A549 (cell line): ENCODE measurements at regions not wholly inside any gene's neighbourhood (a gene's known extent, or its start where the extent isn't known, plus 50 kb on each side); places are given as distances from the start of the nearest gene placed in this dataset.

Experiments used
- ATAC-seq, 2 experiments: fragments of 200-7000 bp in 1 of 2; fragments of >200 bp in 1 of 2; cut with Nextera tagmentation in 1 of 2; cut with Tn5 transposase in 1 of 2; 3 replicates each; pipeline versions ENCODE4 v1.8.0 to v1.9.1; 2018 to 2020; ENCODE audit warnings: mild to moderate bottlenecking in 1 of 2, moderate library complexity in 1 of 2
- CTCF ChIA-PET: fragments of 300-600 bp; sonication (Branson Sonifier 250); formaldehyde crosslinking; extraction: SDS; loops from one replicate; lab custom pipeline; 2021; ENCODE audit warnings: antibody characterized with exemption, inconsistent platforms; lab: Yijun Ruan, JAX
- POLR2A ChIA-PET: fragments of 350-600 bp; formaldehyde crosslinking; extraction: SDS; loops from one replicate; lab custom pipeline; 2021; ENCODE audit warnings: antibody characterized with exemption, inconsistent platforms; lab: Yijun Ruan, JAX
- DNase-seq, 2 experiments: peaks; one replicate each; pipeline versions ENCODE4 v3.0.0 to v3.0.0-alpha.2; 2011 to 2016; ENCODE audit warnings: low read depth in 1 of 2, low spot score in 1 of 2
- FAIRE-seq: peaks from 2 replicates; lab custom pipeline; 2011; peaks lifted over from hg19 to GRCh38; lab: Jason Lieb, UNC
- H3K27ac ChIP-seq, 2 experiments: fragments of >200 bp; sonication (Bioruptor Twin); formaldehyde crosslinking; 3 replicates each; pipeline ENCODE4 v1.5.1; 2016 to 2017
- H3K4me1 ChIP-seq: fragments of >200 bp; sonication (Bioruptor Twin); formaldehyde crosslinking; 3 replicates; pipeline ENCODE4 v1.6.1; 2016
- H3K4me2 ChIP-seq: fragments of >200 bp; sonication (Bioruptor Twin); formaldehyde crosslinking; 3 replicates; pipeline ENCODE4 v1.6.1; 2016
- H3K4me3 ChIP-seq: fragments of >200 bp; sonication (Bioruptor Twin); formaldehyde crosslinking; 3 replicates; pipeline ENCODE4 v1.5.1; 2016
- H3K9me3 ChIP-seq: fragments of >200 bp; sonication (Bioruptor Twin); formaldehyde crosslinking; 3 replicates; pipeline ENCODE4 v1.6.1; 2016
- EHF ChIP-seq: fragments of 250-450 bp; sonication (Bioruptor Pico); IDR thresholded peaks from 2 replicates; pipeline ENCODE4 v1.5.0; 2020; ENCODE audit warnings: mild to moderate bottlenecking
- EP300 ChIP-seq, 2 experiments: fragments of >200 bp; sonication (Bioruptor Twin); formaldehyde crosslinking; IDR thresholded peaks; 2 replicates in 1 of 2; 3 replicates in 1 of 2; pipeline ENCODE4 v1.6.1; 2016 to 2017
- ESRRA ChIP-seq: fragments of 150-350 bp; IDR thresholded peaks from 2 replicates; pipeline ENCODE4 v1.6.1; 2014; ENCODE audit warnings: mild to moderate bottlenecking, low read length, borderline replicate concordance
- FOSB ChIP-seq: fragments of 250-450 bp; sonication (Bioruptor Pico); IDR thresholded peaks from 2 replicates; pipeline ENCODE4 v1.5.0; 2020; ENCODE audit warnings: mild to moderate bottlenecking, moderate library complexity
- FOSL2 ChIP-seq, 2 experiments: fragments of 450-650 bp in 1 of 2; fragments of >200 bp in 1 of 2; sonication (Bioruptor Twin) in 1 of 2; formaldehyde crosslinking; IDR thresholded peaks; 2 replicates each; pipeline versions ENCODE4 v1.5.0 to v1.6.1; 2016 to 2020; ENCODE audit warnings: mild to moderate bottlenecking in 1 of 2, moderate library complexity in 1 of 2
- HOXB5 ChIP-seq: fragments of 250-450 bp; sonication (Bioruptor Pico); IDR thresholded peaks from 2 replicates; pipeline ENCODE4 v1.5.0; 2020; ENCODE audit warnings: mild to moderate bottlenecking, moderate library complexity
- KDM1A ChIP-seq: fragments of 200-600 bp; sonication (generic); IDR thresholded peaks from 2 replicates; pipeline ENCODE4 v1.6.1; 2016; ENCODE audit warnings: low read depth, mild to moderate bottlenecking
- KDM5A ChIP-seq: fragments of 200-600 bp; sonication (generic); IDR thresholded peaks from 2 replicates; pipeline ENCODE4 v1.6.1; 2016; ENCODE audit warnings: antibody characterized with exemption, mild to moderate bottlenecking
- MAFK ChIP-seq: fragments of 450-650 bp; IDR thresholded peaks from 2 replicates; pipeline ENCODE4 v1.6.1; 2014; ENCODE audit not compliant: partially characterized antibody
- MYC ChIP-seq: IDR thresholded peaks from 2 replicates; pipeline ENCODE4 v1.6.1; 2012; ENCODE audit warnings: mild to moderate bottlenecking, inconsistent platforms, low read length, improper control_type of control experiment, borderline replicate concordance
- NFE2L2 ChIP-seq: fragments of 150-350 bp; conservative IDR thresholded peaks from 2 replicates; pipeline ENCODE4 v1.6.1; 2014; ENCODE audit warnings: low read length
- NPAS2 ChIP-seq: fragments of 250-450 bp; sonication (Bioruptor Pico); IDR thresholded peaks from 2 replicates; pipeline ENCODE4 v1.8.0; 2022; ENCODE audit warnings: mild to moderate bottlenecking, moderate library complexity, borderline replicate concordance
- POLR2A ChIP-seq: IDR thresholded peaks from 2 replicates; pipeline ENCODE4 v1.6.1; 2012; ENCODE audit warnings: mild to moderate bottlenecking, low read length
- RARB ChIP-seq: fragments of 250-450 bp; sonication (Bioruptor Pico); IDR thresholded peaks from 2 replicates; pipeline ENCODE4 v1.8.0; 2021; ENCODE audit warnings: mild to moderate bottlenecking, moderate library complexity
- RFX5 ChIP-seq: fragments of 450-650 bp; IDR thresholded peaks from 2 replicates; pipeline ENCODE4 v1.7.1; 2014; ENCODE audit warnings: antibody characterized with exemption, mild to moderate bottlenecking, moderate library complexity
- SREBF2 ChIP-seq: fragments of 450-650 bp; IDR thresholded peaks from 2 replicates; pipeline ENCODE4 v1.6.1; 2014; ENCODE audit warnings: mild to moderate bottlenecking, moderate library complexity
- TP53 ChIP-seq: fragments of 250-450 bp; sonication (Bioruptor Pico); IDR thresholded peaks from 2 replicates; pipeline ENCODE4 v1.5.0; 2021; ENCODE audit warnings: mild to moderate bottlenecking, moderate library complexity
- ZC3H11A ChIP-seq: fragments of 450-650 bp; IDR thresholded peaks from 2 replicates; pipeline ENCODE4 v1.6.1; 2014; ENCODE audit warnings: antibody characterized with exemption, mild to moderate bottlenecking
- ZFP36 ChIP-seq: fragments of 450-650 bp; IDR thresholded peaks from 2 replicates; pipeline ENCODE4 v1.6.1; 2014; ENCODE audit warnings: borderline replicate concordance; ENCODE audit not compliant: partially characterized antibody
- ZNF302 ChIP-seq: fragments of 250-450 bp; sonication (Bioruptor Pico); IDR thresholded peaks from 2 replicates; pipeline ENCODE4 v1.9.0; 2021; ENCODE audit warnings: inconsistent platforms, mild to moderate bottlenecking, moderate library complexity
- ZSCAN20 ChIP-seq: fragments of 250-450 bp; sonication (Bioruptor Pico); IDR thresholded peaks from 2 replicates; pipeline ENCODE4 v1.8.0; 2022; ENCODE audit warnings: mild to moderate bottlenecking, moderate library complexity
- WGBS: methylation state at CpG from one replicate; pipeline ENCODE4 v1.1.6; 2017; ENCODE audit errors: missing lambda C conversion rate; 5-methylcytosine and 5-hydroxymethylcytosine counted together
- TF ChIP-seq, protein P1 (sequence below): fragments of >200 bp; sonication (Bioruptor Twin); formaldehyde crosslinking; IDR thresholded peaks from 3 replicates; pipeline ENCODE4 v1.5.1; 2016
- TF ChIP-seq, protein P2 (sequence below): IDR thresholded peaks from 2 replicates; pipeline ENCODE4 v1.6.1; 2012
- TF ChIP-seq, protein P3 (sequence below): fragments of 250-450 bp; sonication (Bioruptor Pico); IDR thresholded peaks from 2 replicates; pipeline ENCODE4 v1.5.0; 2020; ENCODE audit warnings: low read depth, mild to moderate bottlenecking, moderate library complexity
- TF ChIP-seq, protein P4 (sequence below): IDR thresholded peaks from 2 replicates; pipeline ENCODE4 v1.6.1; 2012; ENCODE audit warnings: low read depth, borderline replicate concordance
- TF ChIP-seq, protein P5 (sequence below): fragments of 200-600 bp; sonication (generic); IDR thresholded peaks from 2 replicates; pipeline ENCODE4 v1.6.1; 2016; ENCODE audit warnings: antibody characterized with exemption, mild to moderate bottlenecking, moderate library complexity

DNA sequence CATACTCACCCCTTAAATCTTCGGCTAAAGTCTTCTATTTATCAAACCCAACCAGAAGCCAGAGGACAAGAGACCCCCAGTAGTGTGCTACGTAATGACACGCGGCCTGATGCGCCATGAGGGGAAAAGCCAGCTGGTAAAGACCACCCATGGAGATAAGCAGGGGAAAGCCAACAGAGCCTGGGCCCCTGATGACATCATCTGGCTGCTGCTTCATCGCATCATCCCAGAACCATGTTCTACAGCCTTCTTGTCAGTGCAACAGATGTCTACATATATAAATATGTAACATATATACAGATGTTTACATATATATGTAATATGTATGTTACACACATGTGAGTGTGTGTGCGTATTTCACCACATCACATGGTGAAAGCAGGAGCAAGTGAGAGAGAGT lies 81.7 kb upstream of the VANGL1 start:
- ChIA-PET POLR2A (no interaction called here), CTCF (interaction anchor here (0.9 to 1.5 kb wide), 2 partner anchors 25 to 35 kb away, joined by 3 read pairs; no protein-coding TSS in a partner anchor)
- Histone ChIP-seq H3K4me1 (no peaks in the 10 kb centered on the region), H3K4me3 (no peak overlapping the region), H3K9me3 (no peaks in the 10 kb centered on the region), H3K27ac (no peak overlapping the region), H3K4me2 (no peak overlapping the region)
- DNase-seq (no peak), ATAC-seq (no peak), FAIRE-seq (no peak)
- WGBS: 49% methylated on average over 7 of the region's 7 CpGs
- TF ChIP-seq EHF (CRISPR knock-in tag): no peak
- TF ChIP-seq RFX5: no peak
- TF ChIP-seq ZFP36: no peak
- TF ChIP-seq, protein P1, sequence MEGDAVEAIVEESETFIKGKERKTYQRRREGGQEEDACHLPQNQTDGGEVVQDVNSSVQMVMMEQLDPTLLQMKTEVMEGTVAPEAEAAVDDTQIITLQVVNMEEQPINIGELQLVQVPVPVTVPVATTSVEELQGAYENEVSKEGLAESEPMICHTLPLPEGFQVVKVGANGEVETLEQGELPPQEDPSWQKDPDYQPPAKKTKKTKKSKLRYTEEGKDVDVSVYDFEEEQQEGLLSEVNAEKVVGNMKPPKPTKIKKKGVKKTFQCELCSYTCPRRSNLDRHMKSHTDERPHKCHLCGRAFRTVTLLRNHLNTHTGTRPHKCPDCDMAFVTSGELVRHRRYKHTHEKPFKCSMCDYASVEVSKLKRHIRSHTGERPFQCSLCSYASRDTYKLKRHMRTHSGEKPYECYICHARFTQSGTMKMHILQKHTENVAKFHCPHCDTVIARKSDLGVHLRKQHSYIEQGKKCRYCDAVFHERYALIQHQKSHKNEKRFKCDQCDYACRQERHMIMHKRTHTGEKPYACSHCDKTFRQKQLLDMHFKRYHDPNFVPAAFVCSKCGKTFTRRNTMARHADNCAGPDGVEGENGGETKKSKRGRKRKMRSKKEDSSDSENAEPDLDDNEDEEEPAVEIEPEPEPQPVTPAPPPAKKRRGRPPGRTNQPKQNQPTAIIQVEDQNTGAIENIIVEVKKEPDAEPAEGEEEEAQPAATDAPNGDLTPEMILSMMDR: no peak
- TF ChIP-seq NPAS2 (CRISPR knock-in tag): no peak
- TF ChIP-seq POLR2A: no peak
- no peak for TF ChIP-seq KDM1A
- TF ChIP-seq, protein P2, sequence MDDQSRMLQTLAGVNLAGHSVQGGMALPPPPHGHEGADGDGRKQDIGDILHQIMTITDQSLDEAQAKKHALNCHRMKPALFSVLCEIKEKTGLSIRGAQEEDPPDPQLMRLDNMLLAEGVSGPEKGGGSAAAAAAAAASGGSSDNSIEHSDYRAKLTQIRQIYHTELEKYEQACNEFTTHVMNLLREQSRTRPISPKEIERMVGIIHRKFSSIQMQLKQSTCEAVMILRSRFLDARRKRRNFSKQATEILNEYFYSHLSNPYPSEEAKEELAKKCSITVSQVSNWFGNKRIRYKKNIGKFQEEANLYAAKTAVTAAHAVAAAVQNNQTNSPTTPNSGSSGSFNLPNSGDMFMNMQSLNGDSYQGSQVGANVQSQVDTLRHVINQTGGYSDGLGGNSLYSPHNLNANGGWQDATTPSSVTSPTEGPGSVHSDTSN: no peak
- TF ChIP-seq MYC: no peak
- TF ChIP-seq, protein P3, sequence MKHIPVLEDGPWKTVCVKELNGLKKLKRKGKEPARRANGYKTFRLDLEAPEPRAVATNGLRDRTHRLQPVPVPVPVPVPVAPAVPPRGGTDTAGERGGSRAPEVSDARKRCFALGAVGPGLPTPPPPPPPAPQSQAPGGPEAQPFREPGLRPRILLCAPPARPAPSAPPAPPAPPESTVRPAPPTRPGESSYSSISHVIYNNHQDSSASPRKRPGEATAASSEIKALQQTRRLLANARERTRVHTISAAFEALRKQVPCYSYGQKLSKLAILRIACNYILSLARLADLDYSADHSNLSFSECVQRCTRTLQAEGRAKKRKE: no peak
- no peak for TF ChIP-seq FOSL2 (IDR thresholded peaks at IDR 0.05)
- no peak for TF ChIP-seq FOSL2 (CRISPR knock-in tag; IDR thresholded peaks at IDR 0.05)
- TF ChIP-seq, protein P4, sequence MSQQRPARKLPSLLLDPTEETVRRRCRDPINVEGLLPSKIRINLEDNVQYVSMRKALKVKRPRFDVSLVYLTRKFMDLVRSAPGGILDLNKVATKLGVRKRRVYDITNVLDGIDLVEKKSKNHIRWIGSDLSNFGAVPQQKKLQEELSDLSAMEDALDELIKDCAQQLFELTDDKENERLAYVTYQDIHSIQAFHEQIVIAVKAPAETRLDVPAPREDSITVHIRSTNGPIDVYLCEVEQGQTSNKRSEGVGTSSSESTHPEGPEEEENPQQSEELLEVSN: no peak
- TF ChIP-seq EP300 (IDR thresholded peaks at IDR 0.05): no peak
- no peak for TF ChIP-seq NFE2L2

DNA sequence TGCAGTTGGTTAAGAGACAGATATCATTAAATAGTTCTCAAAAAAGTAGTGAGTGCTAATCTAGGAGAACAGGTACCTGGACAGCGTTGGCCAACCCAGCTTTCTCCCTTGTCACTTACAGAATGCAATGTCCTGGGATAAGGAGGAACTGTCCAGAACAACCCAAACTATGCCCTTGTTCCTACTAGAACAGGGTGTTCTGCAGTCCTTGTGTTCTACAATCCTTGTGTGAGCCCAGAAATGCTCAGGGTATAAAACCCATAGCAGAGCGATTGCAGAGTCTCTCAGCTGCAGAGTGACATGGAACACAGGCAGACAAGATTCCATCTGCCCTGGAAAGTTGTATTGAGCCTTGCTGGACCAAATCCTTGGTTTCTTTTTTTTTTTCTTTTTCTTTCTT lies 83.5 kb upstream of the VANGL1 start:
- DNase-seq (no peak), FAIRE-seq (no peak), ATAC-seq (no peak)
- H3K4me2 ChIP-seq: no peak overlapping the region
- ChIA-PET POLR2A (no interaction called here), CTCF (interaction anchor here (1.5 to 1.8 kb wide), 2 partner anchors 27 to 38 kb away, joined by 3 to 5 read pairs; no protein-coding TSS in a partner anchor)
- no peaks in the 10 kb centered on the region for H3K4me1 ChIP-seq
- no peaks in the 10 kb centered on the region for H3K9me3 ChIP-seq
- no peak for TF ChIP-seq RARB (CRISPR knock-in tag)
- TF ChIP-seq, protein P4: no peak
- no peak for TF ChIP-seq SREBF2
- TF ChIP-seq HOXB5 (CRISPR knock-in tag): no peak
- no peak for TF ChIP-seq FOSB (CRISPR knock-in tag)
- TF ChIP-seq, protein P2: no peak
- TF ChIP-seq NFE2L2: no peak
- no peak for TF ChIP-seq ZC3H11A
- TF ChIP-seq, protein P5, sequence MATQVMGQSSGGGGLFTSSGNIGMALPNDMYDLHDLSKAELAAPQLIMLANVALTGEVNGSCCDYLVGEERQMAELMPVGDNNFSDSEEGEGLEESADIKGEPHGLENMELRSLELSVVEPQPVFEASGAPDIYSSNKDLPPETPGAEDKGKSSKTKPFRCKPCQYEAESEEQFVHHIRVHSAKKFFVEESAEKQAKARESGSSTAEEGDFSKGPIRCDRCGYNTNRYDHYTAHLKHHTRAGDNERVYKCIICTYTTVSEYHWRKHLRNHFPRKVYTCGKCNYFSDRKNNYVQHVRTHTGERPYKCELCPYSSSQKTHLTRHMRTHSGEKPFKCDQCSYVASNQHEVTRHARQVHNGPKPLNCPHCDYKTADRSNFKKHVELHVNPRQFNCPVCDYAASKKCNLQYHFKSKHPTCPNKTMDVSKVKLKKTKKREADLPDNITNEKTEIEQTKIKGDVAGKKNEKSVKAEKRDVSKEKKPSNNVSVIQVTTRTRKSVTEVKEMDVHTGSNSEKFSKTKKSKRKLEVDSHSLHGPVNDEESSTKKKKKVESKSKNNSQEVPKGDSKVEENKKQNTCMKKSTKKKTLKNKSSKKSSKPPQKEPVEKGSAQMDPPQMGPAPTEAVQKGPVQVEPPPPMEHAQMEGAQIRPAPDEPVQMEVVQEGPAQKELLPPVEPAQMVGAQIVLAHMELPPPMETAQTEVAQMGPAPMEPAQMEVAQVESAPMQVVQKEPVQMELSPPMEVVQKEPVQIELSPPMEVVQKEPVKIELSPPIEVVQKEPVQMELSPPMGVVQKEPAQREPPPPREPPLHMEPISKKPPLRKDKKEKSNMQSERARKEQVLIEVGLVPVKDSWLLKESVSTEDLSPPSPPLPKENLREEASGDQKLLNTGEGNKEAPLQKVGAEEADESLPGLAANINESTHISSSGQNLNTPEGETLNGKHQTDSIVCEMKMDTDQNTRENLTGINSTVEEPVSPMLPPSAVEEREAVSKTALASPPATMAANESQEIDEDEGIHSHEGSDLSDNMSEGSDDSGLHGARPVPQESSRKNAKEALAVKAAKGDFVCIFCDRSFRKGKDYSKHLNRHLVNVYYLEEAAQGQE: no peak
- no peak for TF ChIP-seq ZSCAN20 (CRISPR knock-in tag)
- TF ChIP-seq, protein P3: no peak
- TF ChIP-seq MAFK: no peak
- no peak for TF ChIP-seq POLR2A
- TF ChIP-seq TP53: no peak
- no peak for TF ChIP-seq KDM5A
- no peak for TF ChIP-seq ZNF302 (CRISPR knock-in tag)
- TF ChIP-seq ESRRA: no peak
- no peak overlapping the region for H3K27ac ChIP-seq
- no peak overlapping the region for H3K4me3 ChIP-seq
- whole genome bisulfite sequencing: 33% methylated on average over 2 of the region's 2 CpGs
